ENCODE measurements at regions not wholly inside any gene's neighbourhood (a gene's known extent, or its start where the extent isn't known, plus 50 kb on each side); places are given as distances from the start of the nearest gene placed in this dataset.

GRCh38 chr2:183718246-183718645 is 594.0 kb downstream of the NUP35 start:
- CTCF ChIA-PET (ENCODE audit: low intra/inter-chr PET ratio) = no interaction called here
- H3K9me3 ChIP-seq (replicated peaks; ENCODE audit: control insufficient read depth, insufficient read depth, low read depth, low read length) = peaks cover 3% of the 10 kb centered on the region
- BruUV-seq (replicated peaks) = no TSS peak

More at GRCh38 chr2:183718246-183718645, 594.0 kb downstream of the NUP35 start:
- H3K4me2 ChIP-seq (ENCODE audit: insufficient read depth, low read length) = no peak overlapping the region
- no peak for ATAC-seq
- in situ Hi-C loops (cut with MboI) = no loop called here
- no peaks in the 10 kb centered on the region for H3K27me3 ChIP-seq (ENCODE audit: control insufficient read depth in 2 of 2, insufficient read depth in 2 of 2, low read length in 2 of 2)
- no peak for FAIRE-seq
- 0% methylated on average over 3 of the region's 3 CpGs for WGBS (ENCODE audit: insufficient coverage, low coverage, missing lambda C conversion rate)
- no peak overlapping the region for H2AFZ ChIP-seq (ENCODE audit: low read depth, low read length)
- DNase-seq (ENCODE audit: extremely low read depth in 1 of 4, low spot score in 3 of 4) = no peak
- no peak for TF ChIP-seq CHCHD3 (CRISPR knock-in tag; IDR thresholded peaks at IDR 0.05)
- no peak for TF ChIP-seq PHB2 (IDR thresholded peaks at IDR 0.05; ENCODE audit: low read depth)
- no peak for TF ChIP-seq STAG1 (CRISPR knock-in tag; IDR thresholded peaks at IDR 0.05; ENCODE audit: borderline replicate concordance)
- TF ChIP-seq CEBPB (tag; IDR thresholded peaks at IDR 0.05) = no peak
- no peak for TF ChIP-seq ZNF644 (tag; IDR thresholded peaks at IDR 0.05; ENCODE audit: low read depth)
- TF ChIP-seq ZFP36 (IDR thresholded peaks at IDR 0.05; ENCODE audit: low read depth, low read length, partially characterized antibody) = no peak
- TF ChIP-seq L3MBTL2 (IDR thresholded peaks at IDR 0.05) = no peak
- no peak for TF ChIP-seq HEY1 (CRISPR knock-in tag; IDR thresholded peaks at IDR 0.05; ENCODE audit: borderline replicate concordance)
- no peak for TF ChIP-seq THAP7 (CRISPR knock-in tag; IDR thresholded peaks at IDR 0.05)
- no peak for TF ChIP-seq GTF2B (IDR thresholded peaks at IDR 0.05; ENCODE audit: extremely low read depth, insufficient read length)
- TF ChIP-seq SMARCC2 (IDR thresholded peaks at IDR 0.05; ENCODE audit: low read depth) = no peak
- TF ChIP-seq XRCC4 (IDR thresholded peaks at IDR 0.05; ENCODE audit: extremely low read depth, insufficient read depth, insufficient read length) = no peak
- no peak for TF ChIP-seq ZBTB5 (IDR thresholded peaks at IDR 0.05)
- TF ChIP-seq HES1 (IDR thresholded peaks at IDR 0.05; ENCODE audit: low read depth) = no peak
- TF ChIP-seq ZNF707 (CRISPR knock-in tag; conservative IDR thresholded peaks at IDR 0.05) = no peak
- no peak for TF ChIP-seq ZNF212 (CRISPR knock-in tag; IDR thresholded peaks at IDR 0.05)
- no peak for TF ChIP-seq CHAMP1 (IDR thresholded peaks at IDR 0.05)
- no peak for TF ChIP-seq KLF1 (tag; IDR thresholded peaks at IDR 0.05)
- no peak overlapping the region for H3K4me3 ChIP-seq
- H3K36me3 ChIP-seq (ENCODE audit: control insufficient read depth, insufficient read depth, low read length) = no peaks in the 10 kb centered on the region
- no peaks in the 10 kb centered on the region for H3K9me1 ChIP-seq (ENCODE audit: control insufficient read depth, insufficient read depth, low read length)
- no peaks in the 10 kb centered on the region for H3K4me1 ChIP-seq (replicated peaks in 1 of 2; ENCODE audit: control insufficient read depth in 2 of 2, insufficient read depth in 2 of 2, low read length in 2 of 2)
- no peak overlapping the region for H3K27ac ChIP-seq (ENCODE audit: extremely low read depth, low read depth, low read length)
- POLR2A ChIA-PET = no interaction called here
- H4K20me1 ChIP-seq (replicated peaks; ENCODE audit: control insufficient read depth, insufficient read depth, low read length) = no peaks in the 10 kb centered on the region
- intact Hi-C loops (cut with micrococcal nuclease) = no loop called here
- H3K9ac ChIP-seq (ENCODE audit: insufficient read depth in 1 of 2, low read depth in 2 of 2, low read length in 2 of 2) = no peak overlapping the region
- H3K79me2 ChIP-seq (ENCODE audit: control insufficient read depth, insufficient read depth, low read length) = no peaks in the 10 kb centered on the region
